WTC11 (cell line): ENCODE measurements at regions not wholly inside any gene's neighbourhood (a gene's known extent, or its start where the extent isn't known, plus 50 kb on each side); places are given as distances from the start of the nearest gene placed in this dataset.

Source experiments
- ATAC-seq: fragments of 200-7000 bp; cut with Tn5 transposase; 2 replicates; pipeline ENCODE4 v1.10.0; 2021; ENCODE audit warnings: mild to moderate bottlenecking, moderate library complexity
- CTCF ChIA-PET: fragments of 300-600 bp; sonication (Branson Sonifier 250); formaldehyde crosslinking; loops from one replicate; lab custom pipeline; 2021; ENCODE audit warnings: antibody characterized with exemption; lab: Charles Lee
- POLR2A ChIA-PET: fragments of 350-600 bp; sonication (Branson Sonifier 250); formaldehyde crosslinking; loops from one replicate; lab custom pipeline; 2021; ENCODE audit warnings: antibody characterized with exemption; lab: Charles Lee
- DNase-seq: peaks from one replicate; pipeline ENCODE4 v3.0.0; 2021; ENCODE audit warnings: low spot score
- H3K27ac Mint-ChIP-seq: 2 replicates; pipeline ENCODE4 v1.8.0; 2021; ENCODE audit warnings: mixed read lengths
- H3K27me3 Mint-ChIP-seq: 2 replicates; pipeline ENCODE4 v1.8.0; 2021; ENCODE audit warnings: low read depth, mild to moderate bottlenecking, moderate library complexity, mixed read lengths
- H3K36me3 Mint-ChIP-seq: 2 replicates; pipeline ENCODE4 v1.8.0; 2021; ENCODE audit warnings: mixed read lengths
- H3K4me1 Mint-ChIP-seq: 2 replicates; pipeline ENCODE4 v1.8.0; 2022; ENCODE audit warnings: mixed read lengths
- H3K4me3 Mint-ChIP-seq: 2 replicates; pipeline ENCODE4 v1.8.0; 2021; ENCODE audit warnings: mild to moderate bottlenecking, moderate library complexity, mixed read lengths
- H3K9me3 Mint-ChIP-seq: 2 replicates; pipeline ENCODE4 v1.8.0; 2021; ENCODE audit warnings: mixed read lengths
- FOXP1 ChIP-seq: sonication (generic); formaldehyde crosslinking; IDR thresholded peaks from 2 replicates; pipeline ENCODE4 v1.8.0; 2022; ENCODE audit warnings: missing genetic modification reagents, mild to moderate bottlenecking, moderate library complexity, borderline replicate concordance
- GABPB1 ChIP-seq: sonication (generic); formaldehyde crosslinking; IDR thresholded peaks from 2 replicates; pipeline ENCODE4 v1.8.1; 2023; ENCODE audit warnings: mild to moderate bottlenecking, missing genetic modification reagents
- IRF2 ChIP-seq: sonication (generic); formaldehyde crosslinking; IDR thresholded peaks from 2 replicates; pipeline ENCODE4 v1.8.0; 2022; ENCODE audit warnings: low read depth, missing genetic modification reagents, borderline replicate concordance
- NR1H2 ChIP-seq: sonication (generic); formaldehyde crosslinking; IDR thresholded peaks from 2 replicates; pipeline ENCODE4 v1.9.0; 2021; ENCODE audit warnings: mild to moderate bottlenecking, moderate library complexity, missing genetic modification reagents
- NR2C2 ChIP-seq: sonication (generic); formaldehyde crosslinking; IDR thresholded peaks from 2 replicates; pipeline ENCODE4 v1.8.0; 2022; ENCODE audit warnings: mild to moderate bottlenecking, missing genetic modification reagents
- SP1 ChIP-seq: sonication (generic); formaldehyde crosslinking; conservative IDR thresholded peaks from 2 replicates; pipeline ENCODE4 v1.8.1; 2022; ENCODE audit warnings: missing genetic modification reagents
- ZNF121 ChIP-seq: sonication (generic); formaldehyde crosslinking; IDR thresholded peaks from 2 replicates; pipeline ENCODE4 v1.8.0; 2023; ENCODE audit warnings: missing genetic modification reagents
- TF ChIP-seq, protein P1 (sequence below): fragments of 250-450 bp; sonication (Bioruptor Pico); conservative IDR thresholded peaks from 2 replicates; pipeline ENCODE4 v1.9.0; 2021; ENCODE audit warnings: mild to moderate bottlenecking
- TF ChIP-seq, protein P2 (sequence below): sonication (generic); formaldehyde crosslinking; IDR thresholded peaks from 2 replicates; pipeline ENCODE4 v1.8.0; 2023; ENCODE audit warnings: mild to moderate bottlenecking, missing genetic modification reagents
- TF ChIP-seq, protein P3 (sequence below): sonication (generic); formaldehyde crosslinking; IDR thresholded peaks from 2 replicates; pipeline ENCODE4 v1.8.1; 2023; ENCODE audit warnings: mild to moderate bottlenecking, moderate library complexity, missing genetic modification reagents
- TF ChIP-seq, protein P4 (sequence below): sonication (generic); formaldehyde crosslinking; conservative IDR thresholded peaks from 2 replicates; pipeline ENCODE4 v1.8.1; 2023; ENCODE audit warnings: mild to moderate bottlenecking, low read depth, missing genetic modification reagents, moderate library complexity
- TF ChIP-seq, protein P5 (sequence below): sonication (generic); formaldehyde crosslinking; IDR thresholded peaks from 2 replicates; pipeline ENCODE4 v1.8.0; 2023; ENCODE audit warnings: missing genetic modification reagents
- TF ChIP-seq, protein P6 (sequence below): sonication (generic); formaldehyde crosslinking; IDR thresholded peaks from 2 replicates; pipeline ENCODE4 v1.8.0; 2022; ENCODE audit warnings: mild to moderate bottlenecking, missing genetic modification reagents
- TF ChIP-seq, protein P7 (sequence below): sonication (generic); formaldehyde crosslinking; IDR thresholded peaks from 2 replicates; pipeline ENCODE4 v1.8.1; 2023; ENCODE audit warnings: mild to moderate bottlenecking, missing genetic modification reagents, borderline replicate concordance
- TF ChIP-seq, protein P8 (sequence below): sonication (generic); formaldehyde crosslinking; IDR thresholded peaks from 2 replicates; pipeline ENCODE4 v1.8.1; 2023; ENCODE audit warnings: mild to moderate bottlenecking, missing genetic modification reagents, moderate library complexity

DNA sequence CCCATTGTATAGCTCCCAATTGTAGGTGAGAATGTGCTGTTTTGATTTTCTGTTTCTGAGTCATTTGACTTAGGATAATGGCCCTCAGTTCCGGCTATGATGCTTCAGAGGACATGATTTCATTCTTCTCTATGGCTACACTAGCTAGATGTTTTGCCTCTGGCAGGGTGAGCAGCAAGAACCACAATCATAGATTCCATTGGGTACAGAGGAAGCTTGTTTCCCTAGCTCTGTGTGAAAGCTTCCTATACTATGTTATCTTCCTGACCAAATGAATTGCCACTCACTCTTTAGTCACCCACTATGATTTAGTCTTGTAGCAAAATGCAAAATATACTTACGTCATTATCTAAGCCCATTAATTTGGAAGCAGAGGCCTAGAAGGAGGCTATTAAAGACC, 616.3 kb downstream of the PLA2G4A start:
- ChIA-PET POLR2A (no interaction called here), CTCF (interaction anchor here (1.3 kb wide), 1 partner anchor 32 kb away, joined by 4 read pairs; no protein-coding TSS in a partner anchor)
- H3K4me3 Mint-ChIP-seq = no peak overlapping the region
- TF ChIP-seq SP1 (no peak), FOXP1 (no peak), NR1H2 (CRISPR knock-in tag) (no peak), GABPB1 (CRISPR knock-in tag) (no peak), IRF2 (CRISPR knock-in tag) (no peak), NR2C2 (CRISPR knock-in tag) (no peak), ZNF121 (no peak)
- TF ChIP-seq, protein P1, sequence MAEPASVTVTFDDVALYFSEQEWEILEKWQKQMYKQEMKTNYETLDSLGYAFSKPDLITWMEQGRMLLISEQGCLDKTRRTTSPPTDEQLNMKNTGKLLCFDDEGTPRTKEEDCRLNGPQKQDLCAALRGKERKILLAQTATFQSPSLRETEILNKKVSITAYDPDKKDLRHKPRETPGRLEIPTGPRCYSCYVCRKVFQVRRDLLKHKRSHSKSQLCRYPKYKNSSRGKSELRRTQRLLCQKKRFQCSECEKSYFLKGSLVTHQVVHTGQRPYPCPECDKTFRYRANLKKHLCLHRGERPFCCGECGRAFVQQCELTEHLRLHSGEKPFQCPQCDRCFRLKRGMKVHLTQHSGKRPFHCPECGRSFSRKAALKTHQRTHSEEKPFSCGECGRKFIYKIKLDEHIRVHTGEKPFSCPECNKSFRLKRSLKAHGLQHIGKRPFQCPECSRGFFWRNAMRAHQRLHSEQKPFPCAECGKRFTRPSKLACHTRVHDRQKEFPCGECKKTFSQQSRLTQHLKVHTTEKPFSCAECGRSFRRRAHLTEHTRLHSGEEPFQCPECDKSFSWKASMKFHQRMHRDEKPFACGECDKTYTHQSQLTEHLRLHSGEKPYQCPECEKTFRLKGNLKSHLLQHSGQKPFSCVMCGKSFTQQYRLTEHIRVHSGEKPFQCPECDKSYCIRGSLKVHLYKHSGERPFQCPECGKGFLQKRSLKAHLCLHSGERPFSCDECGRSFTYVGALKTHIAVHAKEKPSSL = no peak
- TF ChIP-seq, protein P2, sequence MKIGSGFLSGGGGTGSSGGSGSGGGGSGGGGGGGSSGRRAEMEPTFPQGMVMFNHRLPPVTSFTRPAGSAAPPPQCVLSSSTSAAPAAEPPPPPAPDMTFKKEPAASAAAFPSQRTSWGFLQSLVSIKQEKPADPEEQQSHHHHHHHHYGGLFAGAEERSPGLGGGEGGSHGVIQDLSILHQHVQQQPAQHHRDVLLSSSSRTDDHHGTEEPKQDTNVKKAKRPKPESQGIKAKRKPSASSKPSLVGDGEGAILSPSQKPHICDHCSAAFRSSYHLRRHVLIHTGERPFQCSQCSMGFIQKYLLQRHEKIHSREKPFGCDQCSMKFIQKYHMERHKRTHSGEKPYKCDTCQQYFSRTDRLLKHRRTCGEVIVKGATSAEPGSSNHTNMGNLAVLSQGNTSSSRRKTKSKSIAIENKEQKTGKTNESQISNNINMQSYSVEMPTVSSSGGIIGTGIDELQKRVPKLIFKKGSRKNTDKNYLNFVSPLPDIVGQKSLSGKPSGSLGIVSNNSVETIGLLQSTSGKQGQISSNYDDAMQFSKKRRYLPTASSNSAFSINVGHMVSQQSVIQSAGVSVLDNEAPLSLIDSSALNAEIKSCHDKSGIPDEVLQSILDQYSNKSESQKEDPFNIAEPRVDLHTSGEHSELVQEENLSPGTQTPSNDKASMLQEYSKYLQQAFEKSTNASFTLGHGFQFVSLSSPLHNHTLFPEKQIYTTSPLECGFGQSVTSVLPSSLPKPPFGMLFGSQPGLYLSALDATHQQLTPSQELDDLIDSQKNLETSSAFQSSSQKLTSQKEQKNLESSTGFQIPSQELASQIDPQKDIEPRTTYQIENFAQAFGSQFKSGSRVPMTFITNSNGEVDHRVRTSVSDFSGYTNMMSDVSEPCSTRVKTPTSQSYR (CRISPR knock-in tag) = no peak
- TF ChIP-seq, protein P3, sequence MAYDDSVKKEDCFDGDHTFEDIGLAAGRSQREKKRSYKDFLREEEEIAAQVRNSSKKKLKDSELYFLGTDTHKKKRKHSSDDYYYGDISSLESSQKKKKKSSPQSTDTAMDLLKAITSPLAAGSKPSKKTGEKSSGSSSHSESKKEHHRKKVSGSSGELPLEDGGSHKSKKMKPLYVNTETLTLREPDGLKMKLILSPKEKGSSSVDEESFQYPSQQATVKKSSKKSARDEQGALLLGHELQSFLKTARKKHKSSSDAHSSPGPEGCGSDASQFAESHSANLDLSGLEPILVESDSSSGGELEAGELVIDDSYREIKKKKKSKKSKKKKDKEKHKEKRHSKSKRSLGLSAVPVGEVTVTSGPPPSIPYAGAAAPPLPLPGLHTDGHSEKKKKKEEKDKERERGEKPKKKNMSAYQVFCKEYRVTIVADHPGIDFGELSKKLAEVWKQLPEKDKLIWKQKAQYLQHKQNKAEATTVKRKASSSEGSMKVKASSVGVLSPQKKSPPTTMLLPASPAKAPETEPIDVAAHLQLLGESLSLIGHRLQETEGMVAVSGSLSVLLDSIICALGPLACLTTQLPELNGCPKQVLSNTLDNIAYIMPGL (CRISPR knock-in tag) = no peak
- TF ChIP-seq, protein P4, sequence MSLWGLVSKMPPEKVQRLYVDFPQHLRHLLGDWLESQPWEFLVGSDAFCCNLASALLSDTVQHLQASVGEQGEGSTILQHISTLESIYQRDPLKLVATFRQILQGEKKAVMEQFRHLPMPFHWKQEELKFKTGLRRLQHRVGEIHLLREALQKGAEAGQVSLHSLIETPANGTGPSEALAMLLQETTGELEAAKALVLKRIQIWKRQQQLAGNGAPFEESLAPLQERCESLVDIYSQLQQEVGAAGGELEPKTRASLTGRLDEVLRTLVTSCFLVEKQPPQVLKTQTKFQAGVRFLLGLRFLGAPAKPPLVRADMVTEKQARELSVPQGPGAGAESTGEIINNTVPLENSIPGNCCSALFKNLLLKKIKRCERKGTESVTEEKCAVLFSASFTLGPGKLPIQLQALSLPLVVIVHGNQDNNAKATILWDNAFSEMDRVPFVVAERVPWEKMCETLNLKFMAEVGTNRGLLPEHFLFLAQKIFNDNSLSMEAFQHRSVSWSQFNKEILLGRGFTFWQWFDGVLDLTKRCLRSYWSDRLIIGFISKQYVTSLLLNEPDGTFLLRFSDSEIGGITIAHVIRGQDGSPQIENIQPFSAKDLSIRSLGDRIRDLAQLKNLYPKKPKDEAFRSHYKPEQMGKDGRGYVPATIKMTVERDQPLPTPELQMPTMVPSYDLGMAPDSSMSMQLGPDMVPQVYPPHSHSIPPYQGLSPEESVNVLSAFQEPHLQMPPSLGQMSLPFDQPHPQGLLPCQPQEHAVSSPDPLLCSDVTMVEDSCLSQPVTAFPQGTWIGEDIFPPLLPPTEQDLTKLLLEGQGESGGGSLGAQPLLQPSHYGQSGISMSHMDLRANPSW = no peak
- TF ChIP-seq, protein P5, sequence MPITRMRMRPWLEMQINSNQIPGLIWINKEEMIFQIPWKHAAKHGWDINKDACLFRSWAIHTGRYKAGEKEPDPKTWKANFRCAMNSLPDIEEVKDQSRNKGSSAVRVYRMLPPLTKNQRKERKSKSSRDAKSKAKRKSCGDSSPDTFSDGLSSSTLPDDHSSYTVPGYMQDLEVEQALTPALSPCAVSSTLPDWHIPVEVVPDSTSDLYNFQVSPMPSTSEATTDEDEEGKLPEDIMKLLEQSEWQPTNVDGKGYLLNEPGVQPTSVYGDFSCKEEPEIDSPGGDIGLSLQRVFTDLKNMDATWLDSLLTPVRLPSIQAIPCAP (CRISPR knock-in tag) = no peak
- TF ChIP-seq, protein P6, sequence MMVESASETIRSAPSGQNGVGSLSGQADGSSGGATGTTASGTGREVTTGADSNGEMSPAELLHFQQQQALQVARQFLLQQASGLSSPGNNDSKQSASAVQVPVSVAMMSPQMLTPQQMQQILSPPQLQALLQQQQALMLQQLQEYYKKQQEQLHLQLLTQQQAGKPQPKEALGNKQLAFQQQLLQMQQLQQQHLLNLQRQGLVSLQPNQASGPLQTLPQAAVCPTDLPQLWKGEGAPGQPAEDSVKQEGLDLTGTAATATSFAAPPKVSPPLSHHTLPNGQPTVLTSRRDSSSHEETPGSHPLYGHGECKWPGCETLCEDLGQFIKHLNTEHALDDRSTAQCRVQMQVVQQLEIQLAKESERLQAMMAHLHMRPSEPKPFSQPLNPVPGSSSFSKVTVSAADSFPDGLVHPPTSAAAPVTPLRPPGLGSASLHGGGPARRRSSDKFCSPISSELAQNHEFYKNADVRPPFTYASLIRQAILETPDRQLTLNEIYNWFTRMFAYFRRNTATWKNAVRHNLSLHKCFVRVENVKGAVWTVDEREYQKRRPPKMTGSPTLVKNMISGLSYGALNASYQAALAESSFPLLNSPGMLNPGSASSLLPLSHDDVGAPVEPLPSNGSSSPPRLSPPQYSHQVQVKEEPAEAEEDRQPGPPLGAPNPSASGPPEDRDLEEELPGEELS (CRISPR knock-in tag) = no peak
- TF ChIP-seq, protein P7, sequence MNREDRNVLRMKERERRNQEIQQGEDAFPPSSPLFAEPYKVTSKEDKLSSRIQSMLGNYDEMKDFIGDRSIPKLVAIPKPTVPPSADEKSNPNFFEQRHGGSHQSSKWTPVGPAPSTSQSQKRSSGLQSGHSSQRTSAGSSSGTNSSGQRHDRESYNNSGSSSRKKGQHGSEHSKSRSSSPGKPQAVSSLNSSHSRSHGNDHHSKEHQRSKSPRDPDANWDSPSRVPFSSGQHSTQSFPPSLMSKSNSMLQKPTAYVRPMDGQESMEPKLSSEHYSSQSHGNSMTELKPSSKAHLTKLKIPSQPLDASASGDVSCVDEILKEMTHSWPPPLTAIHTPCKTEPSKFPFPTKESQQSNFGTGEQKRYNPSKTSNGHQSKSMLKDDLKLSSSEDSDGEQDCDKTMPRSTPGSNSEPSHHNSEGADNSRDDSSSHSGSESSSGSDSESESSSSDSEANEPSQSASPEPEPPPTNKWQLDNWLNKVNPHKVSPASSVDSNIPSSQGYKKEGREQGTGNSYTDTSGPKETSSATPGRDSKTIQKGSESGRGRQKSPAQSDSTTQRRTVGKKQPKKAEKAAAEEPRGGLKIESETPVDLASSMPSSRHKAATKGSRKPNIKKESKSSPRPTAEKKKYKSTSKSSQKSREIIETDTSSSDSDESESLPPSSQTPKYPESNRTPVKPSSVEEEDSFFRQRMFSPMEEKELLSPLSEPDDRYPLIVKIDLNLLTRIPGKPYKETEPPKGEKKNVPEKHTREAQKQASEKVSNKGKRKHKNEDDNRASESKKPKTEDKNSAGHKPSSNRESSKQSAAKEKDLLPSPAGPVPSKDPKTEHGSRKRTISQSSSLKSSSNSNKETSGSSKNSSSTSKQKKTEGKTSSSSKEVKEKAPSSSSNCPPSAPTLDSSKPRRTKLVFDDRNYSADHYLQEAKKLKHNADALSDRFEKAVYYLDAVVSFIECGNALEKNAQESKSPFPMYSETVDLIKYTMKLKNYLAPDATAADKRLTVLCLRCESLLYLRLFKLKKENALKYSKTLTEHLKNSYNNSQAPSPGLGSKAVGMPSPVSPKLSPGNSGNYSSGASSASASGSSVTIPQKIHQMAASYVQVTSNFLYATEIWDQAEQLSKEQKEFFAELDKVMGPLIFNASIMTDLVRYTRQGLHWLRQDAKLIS = no peak
- TF ChIP-seq, protein P8, sequence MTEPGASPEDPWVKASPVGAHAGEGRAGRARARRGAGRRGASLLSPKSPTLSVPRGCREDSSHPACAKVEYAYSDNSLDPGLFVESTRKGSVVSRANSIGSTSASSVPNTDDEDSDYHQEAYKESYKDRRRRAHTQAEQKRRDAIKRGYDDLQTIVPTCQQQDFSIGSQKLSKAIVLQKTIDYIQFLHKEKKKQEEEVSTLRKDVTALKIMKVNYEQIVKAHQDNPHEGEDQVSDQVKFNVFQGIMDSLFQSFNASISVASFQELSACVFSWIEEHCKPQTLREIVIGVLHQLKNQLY = no peak
- no peaks in the 10 kb centered on the region for H3K27me3 Mint-ChIP-seq
- H3K27ac Mint-ChIP-seq = no peak overlapping the region
- no peak for DNase-seq
- ATAC-seq = no peak
- H3K36me3 Mint-ChIP-seq = no peaks in the 10 kb centered on the region
- H3K4me1 Mint-ChIP-seq = peaks cover 27% of the 10 kb centered on the region
- H3K9me3 Mint-ChIP-seq = no peaks in the 10 kb centered on the region
